ENCODE measurements at regions not wholly inside any gene's neighbourhood (a gene's known extent, or its start where the extent isn't known, plus 50 kb on each side); places are given as distances from the start of the nearest gene placed in this dataset.

DNA sequence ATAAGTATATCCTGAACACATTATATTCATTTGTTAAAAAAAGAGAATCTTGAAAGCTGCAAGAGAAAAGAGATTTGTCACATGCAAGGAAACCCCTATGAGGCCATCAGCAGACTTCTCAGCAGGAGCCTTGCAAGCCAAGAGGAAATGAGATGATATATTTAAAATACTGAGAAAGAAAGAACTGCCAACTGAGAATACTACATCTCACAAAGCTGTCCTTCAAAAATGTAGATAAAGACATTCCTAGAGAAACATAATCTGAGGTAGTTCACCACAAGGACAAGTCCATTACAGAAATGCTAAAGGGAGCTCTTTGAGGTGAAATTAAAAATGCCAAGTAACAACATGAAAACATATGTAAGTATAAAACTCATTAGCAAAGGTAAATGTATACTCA, 224.4 kb upstream of the MBL2 start:
- H3K9me3 ChIP-seq (ENCODE audit: low read depth), result no peaks in the 10 kb centered on the region
- no peaks in the 10 kb centered on the region for H3K27me3 ChIP-seq
- no peak overlapping the region for H3K27ac ChIP-seq
- DNase-seq (ENCODE audit: low read depth in 1 of 2, low spot score in 1 of 2), result peak in 1 of 2 donors; percentile 0
- TF ChIP-seq, protein P1, sequence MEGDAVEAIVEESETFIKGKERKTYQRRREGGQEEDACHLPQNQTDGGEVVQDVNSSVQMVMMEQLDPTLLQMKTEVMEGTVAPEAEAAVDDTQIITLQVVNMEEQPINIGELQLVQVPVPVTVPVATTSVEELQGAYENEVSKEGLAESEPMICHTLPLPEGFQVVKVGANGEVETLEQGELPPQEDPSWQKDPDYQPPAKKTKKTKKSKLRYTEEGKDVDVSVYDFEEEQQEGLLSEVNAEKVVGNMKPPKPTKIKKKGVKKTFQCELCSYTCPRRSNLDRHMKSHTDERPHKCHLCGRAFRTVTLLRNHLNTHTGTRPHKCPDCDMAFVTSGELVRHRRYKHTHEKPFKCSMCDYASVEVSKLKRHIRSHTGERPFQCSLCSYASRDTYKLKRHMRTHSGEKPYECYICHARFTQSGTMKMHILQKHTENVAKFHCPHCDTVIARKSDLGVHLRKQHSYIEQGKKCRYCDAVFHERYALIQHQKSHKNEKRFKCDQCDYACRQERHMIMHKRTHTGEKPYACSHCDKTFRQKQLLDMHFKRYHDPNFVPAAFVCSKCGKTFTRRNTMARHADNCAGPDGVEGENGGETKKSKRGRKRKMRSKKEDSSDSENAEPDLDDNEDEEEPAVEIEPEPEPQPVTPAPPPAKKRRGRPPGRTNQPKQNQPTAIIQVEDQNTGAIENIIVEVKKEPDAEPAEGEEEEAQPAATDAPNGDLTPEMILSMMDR (IDR thresholded peaks at IDR 0.05; ENCODE audit: low read depth, low read length), result no peak
- no peaks in the 10 kb centered on the region for H3K36me3 ChIP-seq
- H3K4me1 ChIP-seq (ENCODE audit: low read depth), result no peaks in the 10 kb centered on the region
- H3K4me3 ChIP-seq, result no peak overlapping the region

DNA sequence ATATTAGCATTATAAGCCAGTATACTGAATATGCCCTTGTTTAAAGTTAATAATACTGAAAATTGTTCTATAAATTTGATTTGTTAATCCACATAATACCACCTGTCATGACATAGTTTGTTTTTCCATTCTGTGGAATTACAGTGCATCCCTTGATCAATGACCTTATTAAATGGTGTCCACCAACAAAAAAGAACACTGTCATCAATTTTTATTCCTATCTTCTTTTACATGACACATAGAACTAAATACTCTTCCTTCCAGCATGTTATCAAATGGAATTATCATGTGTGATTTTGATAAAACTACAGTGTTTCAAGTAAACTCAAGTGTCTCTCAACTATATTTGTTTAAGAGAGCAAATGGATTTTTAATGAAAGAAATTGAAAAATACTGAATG, 221.8 kb upstream of the MBL2 start:
- no peak for DNase-seq (ENCODE audit: low read depth in 1 of 2, low spot score in 1 of 2)
- H3K36me3 ChIP-seq, result no peaks in the 10 kb centered on the region
- no peaks in the 10 kb centered on the region for H3K9me3 ChIP-seq (ENCODE audit: low read depth)
- no peaks in the 10 kb centered on the region for H3K27me3 ChIP-seq
- H3K4me1 ChIP-seq (ENCODE audit: low read depth), result no peaks in the 10 kb centered on the region
- H3K4me3 ChIP-seq, result no peak overlapping the region
- TF ChIP-seq, protein P1 (IDR thresholded peaks at IDR 0.05; ENCODE audit: low read depth, low read length), result no peak
- no peak overlapping the region for H3K27ac ChIP-seq

DNA sequence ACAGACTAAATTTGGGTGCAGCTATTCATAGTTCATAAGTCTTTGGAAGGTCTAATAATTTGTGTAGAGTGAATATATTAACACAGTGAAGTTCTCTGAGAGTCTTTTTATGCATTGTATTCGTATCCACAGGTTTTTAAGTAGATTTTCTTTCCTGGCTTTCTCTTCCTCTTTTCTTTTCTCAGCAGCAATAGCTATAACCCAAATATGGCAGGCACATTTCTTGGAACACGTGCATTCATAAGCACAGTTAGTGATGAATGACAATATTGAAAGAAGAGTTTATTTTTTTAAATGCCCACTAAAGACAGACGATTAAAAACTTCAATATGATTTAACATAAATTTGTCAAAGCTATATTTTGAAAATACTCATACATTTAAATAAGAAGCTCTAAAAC, 220.5 kb upstream of the MBL2 start:
- no peak for DNase-seq (ENCODE audit: low read depth in 1 of 2, low spot score in 1 of 2)
- no peaks in the 10 kb centered on the region for H3K27me3 ChIP-seq
- TF ChIP-seq, protein P1 (IDR thresholded peaks at IDR 0.05; ENCODE audit: low read depth, low read length), result no peak
- H3K4me3 ChIP-seq, result no peak overlapping the region
- H3K9me3 ChIP-seq (ENCODE audit: low read depth), result no peaks in the 10 kb centered on the region
- no peaks in the 10 kb centered on the region for H3K36me3 ChIP-seq
- no peaks in the 10 kb centered on the region for H3K4me1 ChIP-seq (ENCODE audit: low read depth)
- H3K27ac ChIP-seq, result no peak overlapping the region

DNA sequence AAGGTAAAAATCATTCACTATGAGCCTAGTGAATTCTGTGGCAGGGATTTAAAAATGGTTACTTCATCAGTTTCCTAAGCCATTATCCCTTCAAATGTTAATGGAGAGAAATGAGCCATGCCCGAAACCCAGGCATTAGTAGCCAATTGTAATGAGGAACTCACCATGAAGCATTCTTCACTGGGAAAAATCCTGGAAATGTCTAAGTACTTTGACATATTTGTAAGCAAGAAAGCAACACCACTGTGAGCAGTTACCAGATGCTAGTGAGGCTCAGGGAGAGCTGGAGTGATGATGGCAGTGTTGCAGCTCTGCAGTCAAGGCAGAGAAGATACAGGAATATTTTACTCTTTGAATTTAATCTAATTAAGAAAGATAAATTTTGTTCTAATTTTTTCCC, 220.0 kb upstream of the MBL2 start:
- no peak for DNase-seq (ENCODE audit: low read depth in 1 of 2, low spot score in 1 of 2)
- TF ChIP-seq, protein P1 (IDR thresholded peaks at IDR 0.05; ENCODE audit: low read depth, low read length), result no peak
- Histone ChIP-seq H3K4me3 (no peak overlapping the region), H3K4me1 (ENCODE audit: low read depth) (no peaks in the 10 kb centered on the region), H3K27me3 (no peaks in the 10 kb centered on the region), H3K36me3 (no peaks in the 10 kb centered on the region), H3K27ac (no peak overlapping the region), H3K9me3 (ENCODE audit: low read depth) (no peaks in the 10 kb centered on the region)

DNA sequence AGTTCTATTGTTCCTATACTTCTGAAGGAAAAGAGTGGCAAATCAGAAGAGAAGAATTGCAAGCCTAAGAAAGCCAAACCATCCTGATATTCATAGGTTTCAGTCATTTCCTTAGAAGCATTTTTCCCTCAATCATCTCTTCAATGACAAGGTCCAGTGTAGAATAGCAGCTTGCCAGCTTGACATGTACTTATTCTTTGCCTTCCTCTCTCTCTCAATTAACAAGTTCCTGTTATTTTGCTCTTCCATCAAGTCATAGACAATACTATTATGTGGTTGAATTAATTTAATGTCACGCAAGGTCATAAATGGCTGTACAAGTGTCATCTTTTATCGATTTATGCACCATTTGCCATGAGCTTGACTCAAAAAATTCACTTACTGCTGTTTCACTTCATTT, 216.3 kb upstream of the MBL2 start:
- Histone ChIP-seq H3K27ac (no peak overlapping the region), H3K36me3 (no peaks in the 10 kb centered on the region), H3K27me3 (no peaks in the 10 kb centered on the region), H3K4me1 (ENCODE audit: low read depth) (no peaks in the 10 kb centered on the region), H3K4me3 (no peak overlapping the region), H3K9me3 (ENCODE audit: low read depth) (no peaks in the 10 kb centered on the region)
- TF ChIP-seq, protein P1 (IDR thresholded peaks at IDR 0.05; ENCODE audit: low read depth, low read length), result no peak
- no peak for DNase-seq (ENCODE audit: low read depth in 1 of 2, low spot score in 1 of 2)

DNA sequence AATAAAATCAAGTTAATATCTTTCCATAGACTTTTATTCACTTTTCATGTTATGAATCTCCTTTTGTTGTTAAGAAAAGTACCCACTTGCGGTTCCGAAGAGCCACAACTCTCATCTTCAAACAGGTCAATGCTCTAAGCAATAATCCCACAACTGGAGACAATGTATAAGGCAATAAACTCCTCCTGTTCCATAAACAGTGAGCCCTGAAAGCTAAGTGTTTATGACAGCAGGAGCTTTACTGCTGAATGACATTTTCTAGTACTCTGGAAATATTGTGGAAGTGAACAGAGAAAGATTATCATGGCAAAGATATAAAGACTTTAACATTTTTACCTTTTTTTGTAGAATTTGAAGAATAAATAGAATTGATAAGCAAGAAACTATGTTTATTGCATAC, 213.5 kb upstream of the MBL2 start:
- H3K9me3 ChIP-seq (ENCODE audit: low read depth), result no peaks in the 10 kb centered on the region
- no peaks in the 10 kb centered on the region for H3K36me3 ChIP-seq
- no peak overlapping the region for H3K4me3 ChIP-seq
- TF ChIP-seq, protein P1 (IDR thresholded peaks at IDR 0.05; ENCODE audit: low read depth, low read length), result no peak
- no peak overlapping the region for H3K27ac ChIP-seq
- no peak for DNase-seq (ENCODE audit: low read depth in 1 of 2, low spot score in 1 of 2)
- H3K27me3 ChIP-seq, result no peaks in the 10 kb centered on the region
- no peaks in the 10 kb centered on the region for H3K4me1 ChIP-seq (ENCODE audit: low read depth)
